ENCODE measurements at regions not wholly inside any gene's neighbourhood (a gene's known extent, or its start where the extent isn't known, plus 50 kb on each side); places are given as distances from the start of the nearest gene placed in this dataset.

GRCh38 chr4:30385650-30386049 lies 334.5 kb upstream of the PCDH7 start:
- no peaks in the 10 kb centered on the region for H3K27me3 Mint-ChIP-seq
- H3K27ac Mint-ChIP-seq: no peak overlapping the region
- H3K4me1 ChIP-seq (ENCODE audit: control insufficient read depth in 2 of 2, insufficient read depth in 2 of 2, low read length in 2 of 2): no peaks in the 10 kb centered on the region
- H3K27ac ChIP-seq (ENCODE audit: low read length in 2 of 2): no peak overlapping the region
- ChIA-PET CTCF (no interaction called here), POLR2A (no interaction called here)
- no CpG with 5 or more reads among the region's 2 CpGs for WGBS (ENCODE audit: insufficient coverage)
- H3K4me2 ChIP-seq (replicated peaks; ENCODE audit: low read depth, low read length, poor library complexity, severe bottlenecking): no peak overlapping the region
- no peaks in the 10 kb centered on the region for H3K4me1 Mint-ChIP-seq
- ATAC-seq (ENCODE audit: low read depth) (no peak), DNase-seq (no peak)
- H3K9me3 Mint-ChIP-seq (ENCODE audit: insufficient read depth): peaks cover 3% of the 10 kb centered on the region
- TF ChIP-seq CTCF (IDR thresholded peaks at IDR 0.05) (no peak), EZH2 (IDR thresholded peaks at IDR 0.05; ENCODE audit: borderline replicate concordance, insufficient read depth, low read depth, low read length, poor library complexity, severe bottlenecking) (no peak)
- H3K4me3 ChIP-seq (ENCODE audit: control extremely low read depth in 1 of 5, extremely low read depth in 1 of 5, insufficient read depth in 1 of 5, low read depth in 2 of 5, low read length in 4 of 5): no peak overlapping the region
- no peak overlapping the region for H2AFZ ChIP-seq (ENCODE audit: insufficient read depth, low read depth, low read length, poor library complexity, severe bottlenecking)
- no peaks in the 10 kb centered on the region for H3K36me3 ChIP-seq (replicated peaks in 1 of 2; ENCODE audit: control extremely low read depth in 1 of 2, control insufficient read depth in 1 of 2, extremely low read depth in 1 of 2, insufficient read depth in 2 of 2, low read length in 1 of 2)
- H3K79me2 ChIP-seq (ENCODE audit: control insufficient read depth, insufficient read depth, low read length): no peaks in the 10 kb centered on the region
- intact Hi-C loops (cut with micrococcal nuclease): no loop called here
- H3K4me3 Mint-ChIP-seq: no peak overlapping the region
- no peaks in the 10 kb centered on the region for H4K20me1 ChIP-seq (ENCODE audit: control insufficient read depth, insufficient read depth, low read length, poor library complexity, severe bottlenecking)
- H3K9ac ChIP-seq (ENCODE audit: low read length): no peak overlapping the region
- H3K27me3 ChIP-seq (replicated peaks in 1 of 4; ENCODE audit: control extremely low read depth in 1 of 4, control insufficient read depth in 3 of 4, insufficient read depth in 4 of 4, low read length in 3 of 4): no peaks in the 10 kb centered on the region
- H3K9me3 ChIP-seq (ENCODE audit: control extremely low read depth in 1 of 3, control insufficient read depth in 2 of 3, insufficient read depth in 1 of 3, low read length in 2 of 3): no peaks in the 10 kb centered on the region

GRCh38 chr4:30386266-30386895 lies 333.8 kb upstream of the PCDH7 start:
- Mint-ChIP-seq H3K27ac (no peak overlapping the region), H3K4me3 (no peak overlapping the region), H3K27me3 (no peaks in the 10 kb centered on the region), H3K9me3 (ENCODE audit: insufficient read depth) (peaks cover 4% of the 10 kb centered on the region), H3K4me1 (no peaks in the 10 kb centered on the region)
- TF ChIP-seq CTCF (IDR thresholded peaks at IDR 0.05): no peak
- no peak for TF ChIP-seq EZH2 (IDR thresholded peaks at IDR 0.05; ENCODE audit: borderline replicate concordance, insufficient read depth, low read depth, low read length, poor library complexity, severe bottlenecking)
- Histone ChIP-seq H3K27me3 (replicated peaks in 1 of 4; ENCODE audit: control extremely low read depth in 1 of 4, control insufficient read depth in 3 of 4, insufficient read depth in 4 of 4, low read length in 3 of 4) (no peaks in the 10 kb centered on the region), H3K4me2 (replicated peaks; ENCODE audit: low read depth, low read length, poor library complexity, severe bottlenecking) (no peak overlapping the region), H3K9ac (ENCODE audit: low read length) (no peak overlapping the region), H4K20me1 (ENCODE audit: control insufficient read depth, insufficient read depth, low read length, poor library complexity, severe bottlenecking) (no peaks in the 10 kb centered on the region), H3K36me3 (replicated peaks in 1 of 2; ENCODE audit: control extremely low read depth in 1 of 2, control insufficient read depth in 1 of 2, extremely low read depth in 1 of 2, insufficient read depth in 2 of 2, low read length in 1 of 2) (no peaks in the 10 kb centered on the region), H3K4me3 (ENCODE audit: control extremely low read depth in 1 of 5, extremely low read depth in 1 of 5, insufficient read depth in 1 of 5, low read depth in 2 of 5, low read length in 4 of 5) (no peak overlapping the region), H3K9me3 (ENCODE audit: control extremely low read depth in 1 of 3, control insufficient read depth in 2 of 3, insufficient read depth in 1 of 3, low read length in 2 of 3) (no peaks in the 10 kb centered on the region), H3K79me2 (ENCODE audit: control insufficient read depth, insufficient read depth, low read length) (no peaks in the 10 kb centered on the region), H3K4me1 (ENCODE audit: control insufficient read depth in 2 of 2, insufficient read depth in 2 of 2, low read length in 2 of 2) (no peaks in the 10 kb centered on the region), H3K27ac (ENCODE audit: low read length in 2 of 2) (no peak overlapping the region), H2AFZ (ENCODE audit: insufficient read depth, low read depth, low read length, poor library complexity, severe bottlenecking) (no peak overlapping the region)
- ChIA-PET CTCF (no interaction called here), POLR2A (no interaction called here)
- WGBS (ENCODE audit: insufficient coverage): 67% methylated on average over 1 of the region's 4 CpGs
- DNase-seq (no peak), ATAC-seq (ENCODE audit: low read depth) (no peak)
- intact Hi-C loops (cut with micrococcal nuclease): no loop called here

Measured in B cell (primary cell).